Hepatocyte (in vitro differentiated cells): ENCODE measurements at regions not wholly inside any gene's neighbourhood (a gene's known extent, or its start where the extent isn't known, plus 50 kb on each side); places are given as distances from the start of the nearest gene placed in this dataset.

ENCODE experiments used
- DNase-seq: peaks from one replicate; pipeline ENCODE4 v3.0.0-alpha.2; 2016; ENCODE audit warnings: low spot score
- H2AFZ ChIP-seq: fragments of 200-600 bp; sonication (generic); 2 replicates; pipeline ENCODE4 v1.6.0; 2016; ENCODE audit warnings: antibody characterized with exemption, mild to moderate bottlenecking
- H3K27ac ChIP-seq: fragments of 200-600 bp; sonication (generic); 2 replicates; pipeline ENCODE4 v1.5.1; 2016; ENCODE audit warnings: mild to moderate bottlenecking
- H3K27me3 ChIP-seq: fragments of 200-600 bp; sonication (generic); 2 replicates; pipeline ENCODE4 v1.6.1; 2016
- H3K36me3 ChIP-seq: fragments of 200-600 bp; sonication (generic); replicated peaks from 2 replicates; pipeline ENCODE4 v1.5.1; 2016; ENCODE audit warnings: low read depth; ENCODE audit not compliant: insufficient read depth
- H3K4me1 ChIP-seq: fragments of 200-600 bp; sonication (generic); 2 replicates; pipeline ENCODE4 v1.5.1; 2016; ENCODE audit warnings: mild to moderate bottlenecking, moderate library complexity; ENCODE audit not compliant: insufficient read depth
- H3K4me2 ChIP-seq: fragments of 200-600 bp; sonication (generic); 2 replicates; pipeline ENCODE4 v1.6.0; 2016
- H3K4me3 ChIP-seq: fragments of 200-600 bp; sonication (generic); 2 replicates; pipeline ENCODE4 v1.5.1; 2016; ENCODE audit warnings: mild to moderate bottlenecking
- H3K79me2 ChIP-seq: fragments of 200-600 bp; sonication (generic); 2 replicates; pipeline ENCODE4 v1.6.0; 2017; ENCODE audit warnings: mild to moderate bottlenecking
- H3K9me2 ChIP-seq: fragments of 200-600 bp; sonication (generic); replicated peaks from 2 replicates; pipeline ENCODE4 v1.6.0; 2017; ENCODE audit warnings: mild to moderate bottlenecking; ENCODE audit not compliant: insufficient read depth
- H3K9me3 ChIP-seq: fragments of 200-600 bp; sonication (generic); 2 replicates; pipeline ENCODE4 v1.5.1; 2016; ENCODE audit warnings: low read depth, mild to moderate bottlenecking
- H4K20me1 ChIP-seq: fragments of 200-600 bp; sonication (generic); 2 replicates; pipeline ENCODE4 v1.6.0; 2016; ENCODE audit warnings: mild to moderate bottlenecking; ENCODE audit not compliant: insufficient read depth, poor library complexity, severe bottlenecking
- EZH2 ChIP-seq: fragments of 200-600 bp; sonication (generic); IDR thresholded peaks from 2 replicates; pipeline ENCODE4 v1.6.1; 2016; ENCODE audit warnings: antibody characterized with exemption, mild to moderate bottlenecking, borderline replicate concordance
- EZH2phosphoT487 ChIP-seq: fragments of 200-600 bp; sonication (generic); IDR thresholded peaks from one replicate; pipeline ENCODE4 v1.6.1; 2018; ENCODE audit warnings: antibody characterized with exemption, mild to moderate bottlenecking, low read depth, moderate library complexity; ENCODE audit not compliant: unreplicated experiment, severe bottlenecking
- WGBS: methylation state at CpG from one replicate; pipeline ENCODE4 v1.1.6; 2016; ENCODE audit warnings: low lambda C conversion rate; ENCODE audit errors: missing lambda C conversion rate; 5-methylcytosine and 5-hydroxymethylcytosine counted together
- TF ChIP-seq, protein P1 (sequence below): fragments of 200-600 bp; sonication (generic); IDR thresholded peaks from 2 replicates; pipeline ENCODE4 v1.5.1; 2016; ENCODE audit warnings: antibody characterized with exemption, mild to moderate bottlenecking; ENCODE audit not compliant: poor library complexity

DNA sequence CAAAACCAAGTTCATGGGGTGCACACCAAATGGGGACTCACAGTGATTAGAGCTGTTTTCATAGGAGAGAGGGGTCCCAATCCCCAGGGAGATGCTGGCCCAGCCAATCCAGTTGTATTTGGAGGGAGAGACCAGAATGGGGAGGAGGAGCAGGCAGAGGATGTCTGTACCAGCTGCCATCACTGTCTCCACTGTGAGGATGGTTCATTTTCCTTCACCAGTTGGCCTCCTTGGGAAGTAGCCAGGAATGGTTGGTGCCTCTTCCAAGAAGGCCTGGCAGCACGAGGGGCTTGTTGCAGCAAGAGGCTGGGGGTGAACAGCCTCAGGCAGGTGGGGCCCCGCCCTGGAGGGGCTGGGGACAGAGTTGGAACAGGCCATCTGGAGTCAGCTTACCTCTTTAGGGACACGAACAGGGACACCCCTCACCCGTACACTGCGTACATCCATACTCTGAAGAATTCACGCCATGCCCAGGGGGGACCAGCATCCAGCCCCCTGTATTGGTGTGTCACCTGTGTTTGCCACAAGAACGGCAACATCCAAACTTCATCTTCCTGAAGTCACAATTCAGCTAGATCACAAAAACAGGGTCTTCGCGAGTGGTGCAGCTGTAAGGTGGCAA lies 161.7 kb upstream of the ZNF236 start:
- H3K9me2 ChIP-seq: no peaks in the 10 kb centered on the region
- TF ChIP-seq, protein P1, sequence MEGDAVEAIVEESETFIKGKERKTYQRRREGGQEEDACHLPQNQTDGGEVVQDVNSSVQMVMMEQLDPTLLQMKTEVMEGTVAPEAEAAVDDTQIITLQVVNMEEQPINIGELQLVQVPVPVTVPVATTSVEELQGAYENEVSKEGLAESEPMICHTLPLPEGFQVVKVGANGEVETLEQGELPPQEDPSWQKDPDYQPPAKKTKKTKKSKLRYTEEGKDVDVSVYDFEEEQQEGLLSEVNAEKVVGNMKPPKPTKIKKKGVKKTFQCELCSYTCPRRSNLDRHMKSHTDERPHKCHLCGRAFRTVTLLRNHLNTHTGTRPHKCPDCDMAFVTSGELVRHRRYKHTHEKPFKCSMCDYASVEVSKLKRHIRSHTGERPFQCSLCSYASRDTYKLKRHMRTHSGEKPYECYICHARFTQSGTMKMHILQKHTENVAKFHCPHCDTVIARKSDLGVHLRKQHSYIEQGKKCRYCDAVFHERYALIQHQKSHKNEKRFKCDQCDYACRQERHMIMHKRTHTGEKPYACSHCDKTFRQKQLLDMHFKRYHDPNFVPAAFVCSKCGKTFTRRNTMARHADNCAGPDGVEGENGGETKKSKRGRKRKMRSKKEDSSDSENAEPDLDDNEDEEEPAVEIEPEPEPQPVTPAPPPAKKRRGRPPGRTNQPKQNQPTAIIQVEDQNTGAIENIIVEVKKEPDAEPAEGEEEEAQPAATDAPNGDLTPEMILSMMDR: no peak
- no peak for TF ChIP-seq EZH2phosphoT487
- no peak for TF ChIP-seq EZH2
- 89% methylated on average over 9 of the region's 9 CpGs for WGBS
- H3K79me2 ChIP-seq: no peaks in the 10 kb centered on the region
- H3K4me1 ChIP-seq: peaks cover 11% of the 10 kb centered on the region
- H3K4me3 ChIP-seq: no peak overlapping the region
- no peak for DNase-seq
- H3K36me3 ChIP-seq: no peaks in the 10 kb centered on the region
- H3K9me3 ChIP-seq: no peaks in the 10 kb centered on the region
- H3K27me3 ChIP-seq: no peaks in the 10 kb centered on the region
- no peaks in the 10 kb centered on the region for H4K20me1 ChIP-seq
- H2AFZ ChIP-seq: no peak overlapping the region
- no peak overlapping the region for H3K27ac ChIP-seq
- no peak overlapping the region for H3K4me2 ChIP-seq

DNA sequence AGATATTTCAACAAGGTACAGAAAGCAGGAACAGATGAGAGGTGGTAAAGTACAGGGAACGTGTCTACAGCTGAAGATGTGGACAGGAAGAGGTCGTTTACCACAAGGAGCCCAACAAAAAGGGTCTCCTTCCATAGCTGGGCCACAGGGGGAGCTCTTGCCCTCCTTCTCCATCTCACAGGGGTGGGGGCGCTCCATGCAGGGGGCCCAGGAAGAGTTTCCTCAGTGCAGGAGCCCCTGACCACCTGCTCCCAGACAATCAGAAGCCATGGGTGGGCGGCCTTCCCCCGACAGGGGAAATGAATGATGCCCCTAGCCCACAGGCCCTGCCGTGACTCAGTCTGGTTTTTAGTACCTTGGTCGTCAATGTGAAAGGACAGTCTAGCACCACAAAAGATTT lies 163.6 kb upstream of the ZNF516 start:
- TF ChIP-seq EZH2phosphoT487 (no peak), EZH2 (no peak)
- TF ChIP-seq, protein P1: peak; percentile 35
- no peak for DNase-seq
- Histone ChIP-seq H3K9me2 (no peaks in the 10 kb centered on the region), H4K20me1 (no peaks in the 10 kb centered on the region), H3K4me2 (no peak overlapping the region), H3K27ac (no peak overlapping the region), H3K4me1 (peaks cover 11% of the 10 kb centered on the region), H3K36me3 (no peaks in the 10 kb centered on the region), H2AFZ (no peak overlapping the region), H3K9me3 (no peaks in the 10 kb centered on the region), H3K27me3 (no peaks in the 10 kb centered on the region), H3K79me2 (no peaks in the 10 kb centered on the region), H3K4me3 (no peak overlapping the region)
- WGBS: 60% methylated on average over 7 of the region's 7 CpGs

DNA sequence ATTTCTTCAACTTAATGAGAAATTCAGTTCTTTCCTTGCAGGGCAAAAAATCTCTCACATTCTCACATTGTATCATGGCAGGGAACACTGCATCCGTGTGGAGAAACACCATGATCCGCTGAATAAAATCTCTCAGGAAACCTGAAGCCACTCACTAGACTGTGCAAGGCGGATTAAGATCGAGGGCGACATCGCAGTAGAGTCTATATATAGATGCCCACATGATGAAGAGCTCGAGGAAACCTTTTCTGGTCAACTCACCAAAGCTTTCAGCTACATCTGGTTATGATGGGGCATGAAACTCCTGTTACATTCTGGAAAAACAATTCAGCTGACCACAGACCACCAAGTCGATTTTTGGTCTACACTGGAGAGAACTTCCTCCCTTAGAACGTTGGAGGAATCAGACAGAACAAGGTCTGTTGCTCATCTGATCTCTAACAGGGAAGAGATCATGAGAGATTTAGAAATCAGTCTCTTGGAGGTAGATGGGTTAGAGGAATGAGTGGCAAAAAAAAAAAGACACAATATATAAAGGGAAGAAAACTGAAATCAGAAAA lies 162.9 kb upstream of the ZNF516 start:
- TF ChIP-seq EZH2 (no peak), EZH2phosphoT487 (no peak)
- TF ChIP-seq, protein P1: no peak
- Histone ChIP-seq H3K27ac (peak overlapping the region; percentile 9), H2AFZ (no peak overlapping the region), H3K4me1 (peaks cover 11% of the 10 kb centered on the region), H3K4me2 (peak overlapping the region; percentile 45), H4K20me1 (no peaks in the 10 kb centered on the region), H3K9me2 (no peaks in the 10 kb centered on the region), H3K9me3 (no peaks in the 10 kb centered on the region), H3K4me3 (no peak overlapping the region), H3K27me3 (no peaks in the 10 kb centered on the region), H3K36me3 (no peaks in the 10 kb centered on the region), H3K79me2 (no peaks in the 10 kb centered on the region)
- WGBS: 69% methylated on average over 9 of the region's 9 CpGs
- no peak for DNase-seq
